AG04450 (cell line): ENCODE measurements at regions not wholly inside any gene's neighbourhood (a gene's known extent, or its start where the extent isn't known, plus 50 kb on each side); places are given as distances from the start of the nearest gene placed in this dataset.
A peak's percentile ranks its signal among the peaks of the same experiment; 100 is the strongest.

Experiments used
- CTCF ChIA-PET: fragments of 300-600, 350-600 bp; formaldehyde crosslinking; extraction: SDS; loops from one replicate; lab custom pipeline; 2022; ENCODE audit warnings: antibody characterized with exemption, inconsistent platforms; lab: Charles Lee
- POLR2A ChIA-PET: fragments of 350-600 bp; formaldehyde crosslinking; extraction: SDS; loops from one replicate; lab custom pipeline; 2021; ENCODE audit warnings: antibody characterized with exemption, inconsistent platforms; lab: Yijun Ruan, JAX
- DNase-seq: peaks from one replicate; pipeline ENCODE4 v3.0.0-alpha.2; 2011; ENCODE audit warnings: low read depth, low spot score
- H3K27ac ChIP-seq: one replicate; pipeline ENCODE4 v1.5.1; 2012; ENCODE audit warnings: low read depth, low read length, control low read depth
- H3K27me3 ChIP-seq: one replicate; pipeline ENCODE4 v1.6.0; 2012; ENCODE audit warnings: low read length; ENCODE audit not compliant: control insufficient read depth, insufficient read depth
- H3K4me3 ChIP-seq: 2 replicates; pipeline ENCODE4 v1.5.1; 2011; ENCODE audit warnings: mild to moderate bottlenecking, low read depth, low read length, control low read depth
- H3K9me3 ChIP-seq: 2 replicates; pipeline ENCODE4 v1.5.1; 2012; ENCODE audit warnings: low read length; ENCODE audit not compliant: control insufficient read depth, insufficient read depth
- CTCF ChIP-seq: IDR thresholded peaks from 2 replicates; pipeline ENCODE4 v1.5.1; 2011; ENCODE audit warnings: low read depth, low read length, control low read depth, inconsistent platforms

GRCh38 chr2:142190805-142191204 is 60.0 kb upstream of the LRP1B start:
- TF ChIP-seq CTCF: no peak
- Histone ChIP-seq H3K9me3 (no peaks in the 10 kb centered on the region), H3K4me3 (no peak overlapping the region), H3K27ac (no peak overlapping the region), H3K27me3 (no peaks in the 10 kb centered on the region)
- CTCF ChIA-PET: interaction anchor here (0.6 to 1.4 kb wide), 3 partner anchors 10 to 62 kb away, joined by 3 to 7 read pairs (median 4); no protein-coding TSS in a partner anchor
- DNase-seq: no peak
- POLR2A ChIA-PET: no interaction called here

- DNase-seq: no peak
- no peak for TF ChIP-seq CTCF
- Histone ChIP-seq H3K4me3 (no peak overlapping the region), H3K27ac (no peak overlapping the region), H3K9me3 (no peaks in the 10 kb centered on the region), H3K27me3 (no peaks in the 10 kb centered on the region)
- CTCF ChIA-PET: no interaction called here
- POLR2A ChIA-PET: no interaction called here
Measured at GRCh38 chr2:142189501-142189900, 58.7 kb upstream of the LRP1B start.

- POLR2A ChIA-PET: no interaction called here
- no peaks in the 10 kb centered on the region for H3K9me3 ChIP-seq
- H3K27me3 ChIP-seq: no peaks in the 10 kb centered on the region
- no peak for TF ChIP-seq CTCF
- DNase-seq: no peak
- CTCF ChIA-PET: no interaction called here
- no peak overlapping the region for H3K27ac ChIP-seq
- H3K4me3 ChIP-seq: no peak overlapping the region
Measured at GRCh38 chr2:142188562-142188961, 57.7 kb upstream of the LRP1B start.

- no peak overlapping the region for H3K27ac ChIP-seq
- ChIA-PET POLR2A (no interaction called here), CTCF (interaction anchor here (0.6 to 1.4 kb wide), 9 partner anchors 10 to 502 kb away, joined by 3 to 8 read pairs (median 4); no protein-coding TSS in a partner anchor)
- peak; percentile 65 for TF ChIP-seq CTCF
- H3K4me3 ChIP-seq: no peak overlapping the region
- DNase-seq: no peak
- H3K27me3 ChIP-seq: no peaks in the 10 kb centered on the region
- H3K9me3 ChIP-seq: no peaks in the 10 kb centered on the region
Measured at GRCh38 chr2:142180820-142181533, 50.2 kb upstream of the LRP1B start.
